Chondrocyte (in vitro differentiated cells): ENCODE measurements at regions not wholly inside any gene's neighbourhood (a gene's known extent, or its start where the extent isn't known, plus 50 kb on each side); places are given as distances from the start of the nearest gene placed in this dataset.

Experiments
- DNase-seq: peaks from one replicate; pipeline ENCODE4 v3.0.0; 2021; ENCODE audit warnings: mixed read lengths, low spot score
- H3K27ac Mint-ChIP-seq: one replicate; pipeline ENCODE4 v1.8.0; 2021; ENCODE audit warnings: mild to moderate bottlenecking, moderate library complexity, mixed read lengths; ENCODE audit not compliant: unreplicated experiment
- H3K27me3 Mint-ChIP-seq: 2 replicates; pipeline ENCODE4 v1.8.0; 2021; ENCODE audit warnings: low read depth, mixed read lengths
- H3K36me3 Mint-ChIP-seq: 2 replicates; pipeline ENCODE4 v1.8.0; 2021; ENCODE audit warnings: low read depth, mixed read lengths
- H3K4me1 Mint-ChIP-seq: 2 replicates; pipeline ENCODE4 v1.8.0; 2021; ENCODE audit warnings: low read depth, mild to moderate bottlenecking, mixed read lengths
- H3K4me3 Mint-ChIP-seq: one replicate; pipeline ENCODE4 v1.8.0; 2021; ENCODE audit warnings: mild to moderate bottlenecking, moderate library complexity, mixed read lengths; ENCODE audit not compliant: unreplicated experiment
- H3K9me3 Mint-ChIP-seq: 2 replicates; pipeline ENCODE4 v1.8.0; 2021; ENCODE audit warnings: low read depth, mixed read lengths
- CTCF ChIP-seq: fragments of 200-600 bp; sonication (generic); IDR thresholded peaks from 2 replicates; pipeline ENCODE4 v1.5.0; 2021; ENCODE audit warnings: antibody characterized with exemption, mild to moderate bottlenecking, moderate library complexity

DNA sequence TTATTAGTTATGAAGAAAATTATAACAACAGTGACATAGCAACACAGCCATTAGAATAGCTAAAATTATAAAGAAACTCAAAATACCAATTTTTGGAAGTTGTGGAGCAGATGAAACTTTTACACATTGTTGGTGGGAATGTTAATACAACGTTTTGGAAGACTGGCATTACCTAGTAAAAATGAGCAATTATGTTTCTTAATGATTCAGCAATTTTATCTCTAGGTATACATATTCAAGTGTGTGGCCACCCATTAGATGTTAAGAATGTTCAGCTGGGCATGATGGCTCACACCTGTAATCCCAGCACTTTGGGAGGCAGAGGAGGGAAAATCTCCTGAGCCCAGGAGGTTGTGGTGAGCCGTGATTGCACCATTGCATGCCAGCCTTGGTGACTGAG is 78.8 kb downstream of the INSIG2 start:
- no peak overlapping the region for H3K4me3 Mint-ChIP-seq
- no peaks in the 10 kb centered on the region for H3K36me3 Mint-ChIP-seq
- peaks cover 6% of the 10 kb centered on the region for H3K4me1 Mint-ChIP-seq
- TF ChIP-seq CTCF, result no peak
- H3K27ac Mint-ChIP-seq, result no peak overlapping the region
- DNase-seq, result no peak
- peaks cover 9% of the 10 kb centered on the region for H3K27me3 Mint-ChIP-seq
- H3K9me3 Mint-ChIP-seq, result peaks cover 8% of the 10 kb centered on the region

DNA sequence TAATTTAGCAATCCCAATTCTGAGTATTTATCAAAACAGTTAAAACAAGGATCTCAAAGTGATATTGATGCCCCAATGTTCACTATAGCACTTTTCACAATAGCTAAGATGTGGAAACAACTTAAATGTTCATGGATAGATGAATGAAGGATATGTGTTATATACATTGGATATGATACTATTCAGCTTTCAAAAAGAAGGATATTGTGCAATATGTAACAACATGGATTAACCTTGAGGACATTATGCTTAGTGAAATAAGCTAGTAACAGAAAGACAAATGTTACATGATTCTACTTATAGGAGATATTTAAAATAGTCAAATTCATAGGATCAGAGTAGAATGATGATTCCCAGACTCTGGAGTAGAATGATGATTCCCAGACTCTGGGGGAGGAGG is 78.0 kb downstream of the INSIG2 start:
- peaks cover 9% of the 10 kb centered on the region for H3K27me3 Mint-ChIP-seq
- no peak for DNase-seq

GRCh38 chr2:118165595-118165994 is 77.3 kb downstream of the INSIG2 start:
- H3K9me3 Mint-ChIP-seq, result peaks cover 8% of the 10 kb centered on the region
- no peak for DNase-seq
- H3K4me3 Mint-ChIP-seq, result no peak overlapping the region
- no peak overlapping the region for H3K27ac Mint-ChIP-seq
- TF ChIP-seq CTCF, result no peak
- H3K4me1 Mint-ChIP-seq, result peaks cover 6% of the 10 kb centered on the region
- H3K36me3 Mint-ChIP-seq, result no peaks in the 10 kb centered on the region
- H3K27me3 Mint-ChIP-seq, result peaks cover 10% of the 10 kb centered on the region

More for the DNA sequence above, 78.0 kb downstream of the INSIG2 start:
- Mint-ChIP-seq H3K36me3 (no peaks in the 10 kb centered on the region), H3K4me1 (peaks cover 6% of the 10 kb centered on the region), H3K9me3 (peaks cover 8% of the 10 kb centered on the region), H3K4me3 (no peak overlapping the region), H3K27ac (no peak overlapping the region)
- no peak for TF ChIP-seq CTCF
